ENCODE measurements at regions not wholly inside any gene's neighbourhood (a gene's known extent, or its start where the extent isn't known, plus 50 kb on each side); places are given as distances from the start of the nearest gene placed in this dataset.

DNA sequence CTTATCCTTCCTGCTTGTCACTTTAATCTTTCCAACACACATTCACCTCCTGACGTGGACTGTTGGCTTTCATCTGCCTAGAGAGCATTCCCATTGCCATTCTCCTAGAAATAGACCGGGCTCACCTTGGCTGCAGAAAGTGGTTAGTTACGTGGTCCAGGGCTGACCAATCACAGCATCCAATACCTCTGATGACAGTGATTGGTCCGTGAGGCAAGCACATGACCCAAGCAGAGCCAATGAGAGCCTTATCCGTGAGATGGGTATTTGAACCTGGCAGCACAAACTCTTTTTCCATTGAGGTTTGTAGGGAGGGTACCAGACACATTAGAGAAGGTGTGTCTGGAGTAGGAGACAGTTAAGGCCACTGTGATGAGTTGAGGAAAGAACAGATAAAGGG is 85.8 kb downstream of the MIAT start:
- TF ChIP-seq, protein P1, sequence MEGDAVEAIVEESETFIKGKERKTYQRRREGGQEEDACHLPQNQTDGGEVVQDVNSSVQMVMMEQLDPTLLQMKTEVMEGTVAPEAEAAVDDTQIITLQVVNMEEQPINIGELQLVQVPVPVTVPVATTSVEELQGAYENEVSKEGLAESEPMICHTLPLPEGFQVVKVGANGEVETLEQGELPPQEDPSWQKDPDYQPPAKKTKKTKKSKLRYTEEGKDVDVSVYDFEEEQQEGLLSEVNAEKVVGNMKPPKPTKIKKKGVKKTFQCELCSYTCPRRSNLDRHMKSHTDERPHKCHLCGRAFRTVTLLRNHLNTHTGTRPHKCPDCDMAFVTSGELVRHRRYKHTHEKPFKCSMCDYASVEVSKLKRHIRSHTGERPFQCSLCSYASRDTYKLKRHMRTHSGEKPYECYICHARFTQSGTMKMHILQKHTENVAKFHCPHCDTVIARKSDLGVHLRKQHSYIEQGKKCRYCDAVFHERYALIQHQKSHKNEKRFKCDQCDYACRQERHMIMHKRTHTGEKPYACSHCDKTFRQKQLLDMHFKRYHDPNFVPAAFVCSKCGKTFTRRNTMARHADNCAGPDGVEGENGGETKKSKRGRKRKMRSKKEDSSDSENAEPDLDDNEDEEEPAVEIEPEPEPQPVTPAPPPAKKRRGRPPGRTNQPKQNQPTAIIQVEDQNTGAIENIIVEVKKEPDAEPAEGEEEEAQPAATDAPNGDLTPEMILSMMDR (IDR thresholded peaks at IDR 0.05; ENCODE audit: low read length) = no peak
- no peak for TF ChIP-seq EZH2 (IDR thresholded peaks at IDR 0.05; ENCODE audit: borderline replicate concordance, low read length)

Measured in OCI-LY1 (cell line).